ENCODE measurements at regions not wholly inside any gene's neighbourhood (a gene's known extent, or its start where the extent isn't known, plus 50 kb on each side); places are given as distances from the start of the nearest gene placed in this dataset.

DNA sequence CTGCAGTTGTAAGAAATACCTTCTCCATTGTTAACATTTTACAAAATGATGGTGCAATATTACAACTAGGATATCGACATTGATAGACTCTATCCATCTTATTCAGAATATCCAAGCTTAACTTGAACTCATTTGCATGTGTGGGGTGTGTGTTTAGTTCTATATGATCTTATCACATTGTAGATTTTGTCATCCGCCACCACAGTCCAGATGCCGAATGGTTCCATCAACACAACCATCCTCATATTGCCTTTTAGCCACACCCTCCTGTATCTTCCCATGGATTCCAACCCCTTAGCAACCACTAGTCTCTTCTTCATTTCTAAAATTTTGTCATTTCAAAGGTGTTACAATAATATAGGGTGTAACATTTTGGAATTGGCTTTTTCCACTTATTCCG lies 452.9 kb upstream of the AKR1E2 start:
- no peak for DNase-seq (ENCODE audit: low spot score)
- Mint-ChIP-seq H3K36me3 (ENCODE audit: low read depth, unreplicated experiment) (no peaks in the 10 kb centered on the region), H3K4me1 (ENCODE audit: unreplicated experiment) (peaks cover 17% of the 10 kb centered on the region), H3K9me3 (ENCODE audit: unreplicated experiment) (no peaks in the 10 kb centered on the region), H3K27me3 (ENCODE audit: unreplicated experiment) (no peaks in the 10 kb centered on the region), H3K4me3 (ENCODE audit: unreplicated experiment) (no peak overlapping the region), H3K27ac (ENCODE audit: unreplicated experiment) (peak overlapping the region; percentile 49)
- TF ChIP-seq, protein P1, sequence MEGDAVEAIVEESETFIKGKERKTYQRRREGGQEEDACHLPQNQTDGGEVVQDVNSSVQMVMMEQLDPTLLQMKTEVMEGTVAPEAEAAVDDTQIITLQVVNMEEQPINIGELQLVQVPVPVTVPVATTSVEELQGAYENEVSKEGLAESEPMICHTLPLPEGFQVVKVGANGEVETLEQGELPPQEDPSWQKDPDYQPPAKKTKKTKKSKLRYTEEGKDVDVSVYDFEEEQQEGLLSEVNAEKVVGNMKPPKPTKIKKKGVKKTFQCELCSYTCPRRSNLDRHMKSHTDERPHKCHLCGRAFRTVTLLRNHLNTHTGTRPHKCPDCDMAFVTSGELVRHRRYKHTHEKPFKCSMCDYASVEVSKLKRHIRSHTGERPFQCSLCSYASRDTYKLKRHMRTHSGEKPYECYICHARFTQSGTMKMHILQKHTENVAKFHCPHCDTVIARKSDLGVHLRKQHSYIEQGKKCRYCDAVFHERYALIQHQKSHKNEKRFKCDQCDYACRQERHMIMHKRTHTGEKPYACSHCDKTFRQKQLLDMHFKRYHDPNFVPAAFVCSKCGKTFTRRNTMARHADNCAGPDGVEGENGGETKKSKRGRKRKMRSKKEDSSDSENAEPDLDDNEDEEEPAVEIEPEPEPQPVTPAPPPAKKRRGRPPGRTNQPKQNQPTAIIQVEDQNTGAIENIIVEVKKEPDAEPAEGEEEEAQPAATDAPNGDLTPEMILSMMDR (IDR thresholded peaks at IDR 0.05; ENCODE audit: unreplicated experiment) = no peak

GRCh38 chr10:4372601-4373000 lies 453.4 kb upstream of the AKR1E2 start:
- Mint-ChIP-seq H3K4me1 (ENCODE audit: unreplicated experiment) (peaks cover 17% of the 10 kb centered on the region), H3K36me3 (ENCODE audit: low read depth, unreplicated experiment) (no peaks in the 10 kb centered on the region), H3K27me3 (ENCODE audit: unreplicated experiment) (no peaks in the 10 kb centered on the region), H3K27ac (ENCODE audit: unreplicated experiment) (peak overlapping the region; percentile 49), H3K9me3 (ENCODE audit: unreplicated experiment) (no peaks in the 10 kb centered on the region), H3K4me3 (ENCODE audit: unreplicated experiment) (no peak overlapping the region)
- no peak for DNase-seq (ENCODE audit: low spot score)
- TF ChIP-seq, protein P1 (IDR thresholded peaks at IDR 0.05; ENCODE audit: unreplicated experiment) = no peak

- H3K36me3 Mint-ChIP-seq (ENCODE audit: low read depth, unreplicated experiment) = no peaks in the 10 kb centered on the region
- H3K4me1 Mint-ChIP-seq (ENCODE audit: unreplicated experiment) = peaks cover 17% of the 10 kb centered on the region
- peak overlapping the region; percentile 30 for H3K27ac Mint-ChIP-seq (ENCODE audit: unreplicated experiment)
- H3K4me3 Mint-ChIP-seq (ENCODE audit: unreplicated experiment) = no peak overlapping the region
- TF ChIP-seq, protein P1 (IDR thresholded peaks at IDR 0.05; ENCODE audit: unreplicated experiment) = no peak
- H3K9me3 Mint-ChIP-seq (ENCODE audit: unreplicated experiment) = no peaks in the 10 kb centered on the region
- no peak for DNase-seq (ENCODE audit: low spot score)
- no peaks in the 10 kb centered on the region for H3K27me3 Mint-ChIP-seq (ENCODE audit: unreplicated experiment)
These were observed 454.2 kb upstream of the AKR1E2 start for GRCh38 chr10:4371691-4372295.

- Mint-ChIP-seq H3K27ac (ENCODE audit: unreplicated experiment) (no peak overlapping the region), H3K27me3 (ENCODE audit: unreplicated experiment) (no peaks in the 10 kb centered on the region), H3K36me3 (ENCODE audit: low read depth, unreplicated experiment) (no peaks in the 10 kb centered on the region), H3K4me1 (ENCODE audit: unreplicated experiment) (peaks cover 17% of the 10 kb centered on the region), H3K9me3 (ENCODE audit: unreplicated experiment) (no peaks in the 10 kb centered on the region), H3K4me3 (ENCODE audit: unreplicated experiment) (no peak overlapping the region)
- no peak for DNase-seq (ENCODE audit: low spot score)
- TF ChIP-seq, protein P1 (IDR thresholded peaks at IDR 0.05; ENCODE audit: unreplicated experiment) = no peak
These were observed 455.6 kb upstream of the AKR1E2 start for GRCh38 chr10:4370376-4370775.

GRCh38 chr10:4361581-4361980 lies 464.4 kb upstream of the AKR1E2 start:
- H3K4me3 Mint-ChIP-seq (ENCODE audit: unreplicated experiment) = no peak overlapping the region

More at GRCh38 chr10:4361581-4361980, 464.4 kb upstream of the AKR1E2 start:
- Mint-ChIP-seq H3K36me3 (ENCODE audit: low read depth, unreplicated experiment) (no peaks in the 10 kb centered on the region), H3K4me1 (ENCODE audit: unreplicated experiment) (no peaks in the 10 kb centered on the region), H3K27ac (ENCODE audit: unreplicated experiment) (no peak overlapping the region), H3K27me3 (ENCODE audit: unreplicated experiment) (no peaks in the 10 kb centered on the region), H3K9me3 (ENCODE audit: unreplicated experiment) (no peaks in the 10 kb centered on the region)
- no peak for DNase-seq (ENCODE audit: low spot score)
- TF ChIP-seq, protein P1 (IDR thresholded peaks at IDR 0.05; ENCODE audit: unreplicated experiment) = no peak

Measured in endothelial cell (in vitro differentiated cells).